ENCODE measurements at regions not wholly inside any gene's neighbourhood (a gene's known extent, or its start where the extent isn't known, plus 50 kb on each side); places are given as distances from the start of the nearest gene placed in this dataset.

- H3K9me3 ChIP-seq (ENCODE audit: control insufficient read depth in 4 of 4, low read length in 3 of 4): no peaks in the 10 kb centered on the region
- DNase-seq (ENCODE audit: low spot score): no peak
- H3K9ac ChIP-seq (ENCODE audit: low read depth in 1 of 2, low read length in 2 of 2): no peak overlapping the region
- no peaks in the 10 kb centered on the region for H3K4me1 ChIP-seq (ENCODE audit: control insufficient read depth in 4 of 4, insufficient read depth in 4 of 4, low read length in 3 of 4)
- H3K27me3 ChIP-seq (ENCODE audit: control insufficient read depth in 4 of 4, insufficient read depth in 4 of 4, low read length in 3 of 4): no peaks in the 10 kb centered on the region
- H3K36me3 ChIP-seq (ENCODE audit: control insufficient read depth in 4 of 4, insufficient read depth in 3 of 4, low read depth in 1 of 4, low read length in 3 of 4): no peaks in the 10 kb centered on the region
- WGBS: 55% methylated on average over 2 of the region's 2 CpGs
- H3K27ac ChIP-seq (ENCODE audit: low read depth in 1 of 2, low read length in 2 of 2): no peak overlapping the region
- H3K4me3 ChIP-seq (ENCODE audit: low read depth in 1 of 3, low read length in 3 of 3): no peak overlapping the region
- TF ChIP-seq REST (IDR thresholded peaks at IDR 0.05): no peak
- TF ChIP-seq NR2F2 (IDR thresholded peaks at IDR 0.05): no peak
- TF ChIP-seq RXRA (IDR thresholded peaks at IDR 0.05): no peak
- TF ChIP-seq CTCF (IDR thresholded peaks at IDR 0.05; ENCODE audit: low read depth, low read length, missing input control): no peak
- no peak for TF ChIP-seq EGR1 (IDR thresholded peaks at IDR 0.05; ENCODE audit: low read depth in 2 of 2)
- TF ChIP-seq FOXA1 (IDR thresholded peaks at IDR 0.05): no peak
- TF ChIP-seq FOXA2 (IDR thresholded peaks at IDR 0.05): no peak
- no peak for TF ChIP-seq RAD21 (IDR thresholded peaks at IDR 0.05)
- no peak for TF ChIP-seq HNF4G (IDR thresholded peaks at IDR 0.05)
- TF ChIP-seq YY1 (IDR thresholded peaks at IDR 0.05): no peak
- no peak for TF ChIP-seq HNF4A (conservative IDR thresholded peaks at IDR 0.05)
- no peak for TF ChIP-seq TAF1 (conservative IDR thresholded peaks at IDR 0.05)
- TF ChIP-seq MAX (IDR thresholded peaks at IDR 0.05): no peak
- TF ChIP-seq GABPA (IDR thresholded peaks at IDR 0.05 in 1 of 2, conservative IDR thresholded peaks at IDR 0.05 in 1 of 2): no peak
- no peak for TF ChIP-seq ATF3 (IDR thresholded peaks at IDR 0.05)
- no peak for TF ChIP-seq JUND (IDR thresholded peaks at IDR 0.05)
- no peak for TF ChIP-seq ZBTB33 (IDR thresholded peaks at IDR 0.05)
- no peak for TF ChIP-seq SP1 (IDR thresholded peaks at IDR 0.05)
Observed at GRCh38 chr13:58598241-58598640, 966.7 kb downstream of the PCDH17 start.
